ENCODE measurements at regions not wholly inside any gene's neighbourhood (a gene's known extent, or its start where the extent isn't known, plus 50 kb on each side); places are given as distances from the start of the nearest gene placed in this dataset.
"Not testable (repeated sequence)": the region's sequence is repeated elsewhere in the genome, so short reads cannot be mapped to it uniquely, and the experiment has no call there.

- not testable (repeated sequence) for DNase-seq
These were observed 165.1 kb upstream of the CCZ1B start for GRCh38 chr7:6991169-6991611.

GRCh38 chr7:6991686-6992085 is 165.6 kb upstream of the CCZ1B start:
- DNase-seq = not testable (repeated sequence)

GRCh38 chr7:6992133-6992532 is 166.1 kb upstream of the CCZ1B start:
- not testable (repeated sequence) for DNase-seq

DNA sequence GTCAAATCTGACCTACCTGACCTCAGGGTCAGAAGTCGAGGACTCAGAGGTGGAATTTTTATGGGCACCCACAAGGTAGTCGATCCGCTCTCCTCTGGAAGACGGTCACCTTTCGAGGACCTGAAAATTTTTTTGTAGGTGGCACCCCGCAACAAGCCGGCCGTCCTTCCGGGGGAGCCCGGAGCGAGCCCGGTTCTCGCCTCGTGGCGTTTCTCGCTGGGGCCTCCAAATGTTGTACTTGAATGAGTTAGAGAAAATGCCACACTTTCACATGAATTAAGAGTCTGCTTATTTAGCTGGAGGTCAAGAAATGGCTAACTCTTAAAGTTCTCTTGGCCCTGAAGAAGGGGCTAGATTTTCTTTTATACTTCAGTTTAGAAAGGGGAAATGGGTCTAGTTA is 169.0 kb upstream of the CCZ1B start:
- DNase-seq = not testable (repeated sequence)

DNA sequence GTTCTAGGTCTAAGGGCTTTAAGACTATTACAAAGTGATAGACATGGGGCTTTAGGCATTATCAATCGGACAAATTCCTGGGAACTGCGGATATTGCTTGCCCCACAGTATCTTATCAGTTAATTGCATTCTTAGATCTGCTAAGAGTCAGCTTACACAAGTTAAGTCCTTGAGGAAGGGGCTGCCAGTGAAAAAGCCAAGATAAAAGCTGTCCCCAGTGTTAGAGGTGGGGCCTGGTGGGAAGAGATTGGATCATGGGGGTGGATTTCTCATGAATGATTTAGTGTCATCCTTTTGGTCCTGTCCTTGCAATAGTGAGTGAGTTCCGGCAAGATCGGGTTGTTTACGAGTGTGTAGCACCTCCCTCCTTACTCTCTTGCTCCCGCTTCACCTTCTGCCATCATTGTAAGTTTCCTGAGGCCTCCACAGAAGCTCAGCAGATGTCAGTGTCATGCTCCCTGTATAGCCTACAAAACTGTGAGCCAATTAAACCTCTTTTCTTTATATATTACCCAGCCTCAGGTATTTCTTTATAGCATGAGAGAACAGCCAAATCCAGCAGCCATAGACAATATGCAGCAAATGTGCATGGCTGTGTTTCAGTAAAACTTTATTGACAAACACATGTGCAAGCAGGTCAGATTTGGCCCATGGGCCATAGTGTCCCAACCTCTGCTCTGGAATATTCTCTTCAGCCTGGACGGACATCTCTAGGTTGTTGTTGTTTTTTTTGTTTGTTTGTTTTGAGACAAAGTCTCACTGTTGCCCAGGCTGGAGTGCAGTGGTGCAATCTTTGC is 169.6 kb upstream of the CCZ1B start:
- not testable (repeated sequence) for DNase-seq

GRCh38 chr7:6999067-6999666 is 173.1 kb upstream of the CCZ1B start:
- DNase-seq = not testable (repeated sequence)

GRCh38 chr7:7002418-7003062 is 176.5 kb upstream of the CCZ1B start:
- no peak for DNase-seq

- DNase-seq = no peak
These were observed 177.0 kb upstream of the C1GALT1 start for GRCh38 chr7:7005303-7005702.

GRCh38 chr7:7005949-7006348 is 176.4 kb upstream of the C1GALT1 start:
- not testable (repeated sequence) for DNase-seq

DNA sequence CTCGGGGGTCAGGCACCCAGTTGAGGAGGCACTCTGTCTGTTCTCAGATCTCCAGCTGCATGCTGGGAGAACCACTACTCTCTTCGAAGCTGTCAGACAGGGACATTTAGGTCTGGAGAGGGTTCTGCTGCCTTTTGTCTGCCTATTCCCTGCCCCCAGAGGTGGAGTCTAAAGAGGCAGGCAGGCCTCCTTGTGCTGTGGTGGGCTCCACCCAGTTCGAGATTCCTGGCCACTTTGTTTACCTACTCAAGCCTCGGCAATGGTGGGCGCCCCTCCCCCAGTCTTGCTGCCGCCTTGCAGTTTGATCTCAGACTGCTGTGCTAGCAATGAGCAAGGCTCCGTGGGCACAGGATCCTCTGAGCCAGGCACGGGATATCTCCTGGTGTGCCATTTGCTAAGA is 171.1 kb upstream of the C1GALT1 start:
- DNase-seq = not testable (repeated sequence)

GRCh38 chr7:7011751-7012150 is 170.6 kb upstream of the C1GALT1 start:
- not testable (repeated sequence) for DNase-seq

DNA sequence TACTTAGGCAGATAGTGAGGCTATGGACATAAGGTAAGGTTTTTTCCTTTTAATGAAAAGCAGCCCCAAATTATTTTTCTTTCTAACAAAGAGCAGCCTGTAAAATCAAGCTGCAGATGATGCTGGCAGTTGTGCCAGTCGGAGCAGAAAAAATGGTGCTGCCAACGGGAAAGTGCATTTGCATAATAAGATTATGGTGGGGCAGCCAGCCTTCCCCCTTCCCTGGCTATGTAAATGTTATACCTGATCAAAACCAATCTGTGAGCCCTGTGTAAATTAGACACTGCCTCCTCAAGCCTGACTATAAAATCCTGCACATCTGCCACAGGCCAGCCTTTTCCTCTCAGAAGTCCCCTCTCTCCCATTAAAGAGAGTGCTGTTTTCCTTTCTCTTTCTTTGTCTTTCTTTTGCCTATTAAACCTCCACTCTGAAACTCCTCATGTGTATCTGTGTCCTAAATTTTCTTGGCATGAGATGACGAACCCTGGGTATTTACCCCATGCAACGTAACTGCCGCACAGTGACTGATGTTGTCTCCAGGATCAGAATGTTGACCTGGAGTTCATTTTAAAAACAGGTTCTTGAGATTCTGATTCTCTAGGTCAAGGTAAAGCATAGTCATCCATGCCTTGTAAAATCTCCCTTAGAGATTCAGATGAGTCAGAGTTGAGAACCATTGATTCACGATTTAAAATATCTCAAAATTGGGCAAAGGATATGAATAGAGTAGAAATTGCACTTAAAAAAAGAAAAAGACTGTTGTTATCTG is 167.3 kb upstream of the C1GALT1 start:
- DNase-seq = peak; percentile 82

GRCh38 chr7:7017707-7018280 is 164.6 kb upstream of the C1GALT1 start:
- DNase-seq = no peak

GRCh38 chr7:7018290-7018689 is 164.1 kb upstream of the C1GALT1 start:
- no peak for DNase-seq

DNA sequence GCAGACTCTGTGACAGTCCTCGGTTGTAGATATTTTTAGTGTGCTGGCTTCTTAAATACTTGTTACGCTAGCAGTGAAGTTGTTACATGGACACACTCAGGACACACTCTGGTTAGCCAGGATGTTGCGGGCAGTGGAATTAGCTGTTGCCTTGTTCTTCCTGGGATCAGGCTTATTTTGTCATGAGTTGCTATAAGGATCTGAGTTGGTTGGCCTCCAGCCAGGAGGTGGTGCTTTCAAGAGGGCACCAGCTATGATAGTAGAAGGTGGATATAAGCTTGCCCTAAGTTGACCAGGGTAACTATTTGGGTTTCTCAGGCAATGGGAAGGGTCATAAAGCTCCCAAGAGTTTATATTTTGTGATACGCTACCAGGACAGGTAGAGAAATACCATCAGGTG is 150.1 kb upstream of the C1GALT1 start:
- no peak for DNase-seq

DNA sequence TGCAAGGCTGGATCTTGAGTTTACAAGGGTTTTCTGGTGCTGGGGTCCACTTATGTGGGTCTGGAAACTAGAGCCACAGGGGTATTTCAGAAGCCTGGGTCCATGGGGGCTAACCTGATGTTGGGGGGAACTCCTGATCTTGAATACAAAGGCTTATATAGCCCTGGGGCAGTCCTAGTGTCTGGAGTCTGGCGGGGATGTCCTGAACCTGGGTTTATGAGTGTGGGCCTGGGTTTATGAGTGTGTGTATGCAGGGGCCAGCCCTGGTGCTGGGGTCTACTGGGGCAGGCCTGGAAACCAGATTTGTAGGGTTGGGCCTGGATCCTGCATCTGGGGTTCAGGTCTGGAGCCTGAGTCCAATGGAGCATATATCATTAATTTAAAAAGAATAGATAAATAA is 146.5 kb upstream of the C1GALT1 start:
- no peak for DNase-seq

- not testable (repeated sequence) for DNase-seq
These were observed 140.0 kb upstream of the C1GALT1 start for GRCh38 chr7:7042286-7042893.

DNA sequence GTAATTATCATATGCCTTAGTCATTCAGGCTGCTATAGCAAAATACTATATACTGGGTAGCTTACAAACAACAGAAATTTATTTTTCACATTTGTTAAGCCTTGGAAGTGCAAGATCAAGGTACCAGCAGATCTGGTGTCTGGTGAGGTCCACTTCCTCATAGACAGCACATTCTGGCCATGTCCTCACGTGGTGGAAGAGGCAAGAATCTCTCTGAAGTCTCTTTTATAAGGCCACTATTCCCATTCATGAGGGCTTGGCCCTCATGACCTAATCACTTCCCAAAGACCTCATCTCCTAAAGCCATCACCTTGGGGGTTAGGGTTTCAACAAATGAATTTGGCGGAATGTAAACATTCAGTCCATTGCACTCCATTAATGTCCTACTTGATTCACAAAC is 137.5 kb upstream of the C1GALT1 start:
- DNase-seq = no peak

- DNase-seq = no peak
These were observed 134.1 kb upstream of the C1GALT1 start for GRCh38 chr7:7048213-7048612.

- DNase-seq = no peak
These were observed 131.0 kb upstream of the C1GALT1 start for GRCh38 chr7:7051206-7051877.

- no peak for DNase-seq
These were observed 128.0 kb upstream of the C1GALT1 start for GRCh38 chr7:7054252-7054830.
